ENCODE measurements at regions not wholly inside any gene's neighbourhood (a gene's known extent, or its start where the extent isn't known, plus 50 kb on each side); places are given as distances from the start of the nearest gene placed in this dataset.

DNA sequence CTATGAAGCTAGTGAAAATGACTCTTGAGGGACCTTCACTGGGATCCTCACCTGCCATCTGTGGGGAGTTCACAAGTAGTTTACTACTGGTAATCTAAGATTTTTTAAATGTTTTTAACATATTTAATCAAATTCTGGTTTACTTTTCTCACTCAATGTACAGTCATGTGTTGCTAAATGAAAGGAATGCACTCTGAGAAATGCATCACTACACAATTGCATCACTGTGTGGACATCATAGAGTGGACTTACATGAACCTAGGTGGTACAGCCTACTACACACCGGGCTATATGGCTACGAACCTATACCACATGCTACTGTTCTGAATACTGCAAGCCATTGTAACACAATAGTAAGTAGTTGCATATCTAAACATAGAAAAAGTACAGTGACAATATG lies 528.0 kb downstream of the BCL11A start:
- Mint-ChIP-seq H3K4me3 (no peak overlapping the region), H3K27me3 (ENCODE audit: insufficient read depth) (no peaks in the 10 kb centered on the region), H3K9me3 (peaks cover 38% of the 10 kb centered on the region), H3K36me3 (ENCODE audit: low read depth) (no peaks in the 10 kb centered on the region; the same call in 1 of the 2 replicates), H3K4me1 (ENCODE audit: low read depth) (no peaks in the 10 kb centered on the region), H3K27ac (no peak overlapping the region)
- TF ChIP-seq, protein P1, sequence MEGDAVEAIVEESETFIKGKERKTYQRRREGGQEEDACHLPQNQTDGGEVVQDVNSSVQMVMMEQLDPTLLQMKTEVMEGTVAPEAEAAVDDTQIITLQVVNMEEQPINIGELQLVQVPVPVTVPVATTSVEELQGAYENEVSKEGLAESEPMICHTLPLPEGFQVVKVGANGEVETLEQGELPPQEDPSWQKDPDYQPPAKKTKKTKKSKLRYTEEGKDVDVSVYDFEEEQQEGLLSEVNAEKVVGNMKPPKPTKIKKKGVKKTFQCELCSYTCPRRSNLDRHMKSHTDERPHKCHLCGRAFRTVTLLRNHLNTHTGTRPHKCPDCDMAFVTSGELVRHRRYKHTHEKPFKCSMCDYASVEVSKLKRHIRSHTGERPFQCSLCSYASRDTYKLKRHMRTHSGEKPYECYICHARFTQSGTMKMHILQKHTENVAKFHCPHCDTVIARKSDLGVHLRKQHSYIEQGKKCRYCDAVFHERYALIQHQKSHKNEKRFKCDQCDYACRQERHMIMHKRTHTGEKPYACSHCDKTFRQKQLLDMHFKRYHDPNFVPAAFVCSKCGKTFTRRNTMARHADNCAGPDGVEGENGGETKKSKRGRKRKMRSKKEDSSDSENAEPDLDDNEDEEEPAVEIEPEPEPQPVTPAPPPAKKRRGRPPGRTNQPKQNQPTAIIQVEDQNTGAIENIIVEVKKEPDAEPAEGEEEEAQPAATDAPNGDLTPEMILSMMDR (IDR thresholded peaks at IDR 0.05), result no peak
- DNase-seq, result no peak

DNA sequence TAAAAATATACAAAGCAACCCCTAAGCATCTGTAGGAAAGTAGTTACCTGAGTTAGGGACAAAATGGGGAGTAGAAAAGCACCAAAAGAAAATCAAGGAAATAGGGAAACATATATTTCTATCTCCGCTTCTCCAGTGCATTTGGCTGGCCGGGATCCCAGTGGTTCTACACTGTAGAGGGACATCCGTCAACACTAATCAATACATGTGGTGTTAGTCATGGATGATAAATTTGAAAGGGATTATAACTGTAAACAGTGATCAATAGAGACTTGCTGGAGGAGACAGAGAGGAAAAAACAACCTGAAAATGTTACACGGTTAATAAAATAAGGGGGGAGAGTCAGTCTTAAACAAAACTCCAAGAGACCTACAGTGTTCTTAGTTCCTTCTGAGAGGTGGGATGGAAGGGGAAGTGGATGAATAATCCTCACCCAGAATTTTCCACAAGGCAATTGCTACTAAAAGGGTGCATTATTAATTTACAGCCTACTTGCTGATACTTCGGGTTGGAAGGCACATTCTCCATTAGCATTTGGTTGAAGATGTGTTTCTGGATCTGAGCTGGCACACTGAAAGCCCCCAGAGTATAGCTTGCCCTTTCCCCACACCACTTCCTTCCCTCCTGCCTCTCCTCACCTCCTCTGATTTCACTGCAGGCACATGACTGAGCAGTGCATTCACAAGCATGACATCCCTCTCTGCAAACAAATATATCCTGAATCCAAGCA lies 530.0 kb downstream of the BCL11A start:
- H3K4me1 Mint-ChIP-seq (ENCODE audit: low read depth), result no peaks in the 10 kb centered on the region
- H3K27ac Mint-ChIP-seq, result no peak overlapping the region
- peaks cover 33% of the 10 kb centered on the region for H3K9me3 Mint-ChIP-seq
- no peak for DNase-seq
- H3K27me3 Mint-ChIP-seq (ENCODE audit: insufficient read depth), result no peaks in the 10 kb centered on the region; the same call in 1 of the 2 replicates
- TF ChIP-seq, protein P1 (IDR thresholded peaks at IDR 0.05), result no peak
- no peak overlapping the region for H3K4me3 Mint-ChIP-seq
- peaks cover 4% of the 10 kb centered on the region; the same call in 1 of the 2 replicates for H3K36me3 Mint-ChIP-seq (ENCODE audit: low read depth)

- no peaks in the 10 kb centered on the region; the same call in 1 of the 2 replicates for H3K27me3 Mint-ChIP-seq (ENCODE audit: insufficient read depth)
- no peak for DNase-seq
- TF ChIP-seq, protein P1 (IDR thresholded peaks at IDR 0.05), result no peak
- H3K27ac Mint-ChIP-seq, result no peak overlapping the region
- peaks cover 5% of the 10 kb centered on the region; the same call in 1 of the 2 replicates for H3K36me3 Mint-ChIP-seq (ENCODE audit: low read depth)
- H3K9me3 Mint-ChIP-seq, result peaks cover 34% of the 10 kb centered on the region
- H3K4me1 Mint-ChIP-seq (ENCODE audit: low read depth), result no peaks in the 10 kb centered on the region
- H3K4me3 Mint-ChIP-seq, result no peak overlapping the region
Measured at GRCh38 chr2:60007671-60008070, 545.8 kb downstream of the BCL11A start.

DNA sequence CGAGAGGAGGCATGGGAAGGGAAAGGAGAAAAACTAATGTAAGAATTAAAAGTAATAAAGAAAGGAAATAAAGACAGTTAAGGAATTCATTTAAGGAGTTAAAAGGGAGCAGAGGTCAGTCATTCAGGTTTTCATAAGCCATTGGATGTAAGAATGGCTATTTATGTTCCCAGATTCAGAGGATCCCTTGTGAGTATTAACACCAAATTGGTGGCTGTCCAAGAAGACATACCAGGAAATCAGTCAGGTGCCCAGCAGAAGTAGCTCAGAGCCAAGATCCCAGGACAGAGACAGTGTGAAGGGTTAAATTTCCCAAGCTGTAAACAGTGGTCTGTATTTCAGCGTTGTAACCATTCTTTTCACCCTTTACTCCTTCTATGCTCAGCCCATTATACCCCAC lies 550.4 kb downstream of the BCL11A start:
- Mint-ChIP-seq H3K4me3 (no peak overlapping the region), H3K4me1 (ENCODE audit: low read depth) (no peaks in the 10 kb centered on the region), H3K36me3 (ENCODE audit: low read depth) (peaks cover 5% of the 10 kb centered on the region; the same call in 1 of the 2 replicates), H3K27ac (no peak overlapping the region), H3K9me3 (peaks cover 49% of the 10 kb centered on the region), H3K27me3 (ENCODE audit: insufficient read depth) (no peaks in the 10 kb centered on the region; the same call in 1 of the 2 replicates)
- TF ChIP-seq, protein P1 (IDR thresholded peaks at IDR 0.05), result no peak
- DNase-seq, result no peak

DNA sequence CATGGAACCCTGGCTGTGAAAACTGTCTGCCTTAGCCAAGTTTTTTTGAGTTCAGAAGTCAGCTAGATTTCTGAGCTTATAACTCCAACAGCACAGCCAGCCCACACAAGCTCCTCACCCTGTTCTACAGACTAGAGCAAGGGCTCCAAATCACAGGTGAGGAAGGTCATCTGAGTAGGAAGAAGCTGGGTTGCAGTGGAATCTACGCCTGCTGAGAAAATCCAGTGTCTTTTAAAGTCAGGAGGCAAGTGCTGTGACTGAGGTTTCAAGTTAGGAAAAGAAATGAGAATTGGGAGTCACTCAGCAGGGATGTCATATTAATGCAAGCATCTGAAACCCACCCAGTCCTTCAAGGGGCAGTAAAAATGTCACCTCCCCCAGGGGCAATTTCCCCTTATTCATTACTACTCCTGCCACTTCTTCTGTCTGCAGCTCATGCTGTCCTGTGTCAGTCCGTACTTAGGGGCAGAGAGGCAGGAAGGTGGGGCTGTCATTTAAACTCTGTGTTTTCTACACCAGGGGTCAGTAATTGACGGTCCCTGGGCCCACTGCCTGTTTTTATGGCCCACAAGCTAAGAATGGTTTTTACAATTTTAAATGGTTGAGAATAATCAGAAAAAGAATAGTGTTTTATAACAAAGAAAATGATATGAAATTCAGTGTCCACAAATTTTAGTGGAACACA lies 551.1 kb downstream of the BCL11A start:
- no peak for DNase-seq
- Mint-ChIP-seq H3K27ac (no peak overlapping the region), H3K36me3 (ENCODE audit: low read depth) (no peaks in the 10 kb centered on the region), H3K4me1 (ENCODE audit: low read depth) (no peaks in the 10 kb centered on the region), H3K9me3 (peaks cover 49% of the 10 kb centered on the region), H3K4me3 (no peak overlapping the region), H3K27me3 (ENCODE audit: insufficient read depth) (no peaks in the 10 kb centered on the region; the same call in 1 of the 2 replicates)
- TF ChIP-seq, protein P1 (IDR thresholded peaks at IDR 0.05), result no peak

Data from HFFc6 (cell line).